HG03135 (cell line): ENCODE measurements at regions not wholly inside any gene's neighbourhood (a gene's known extent, or its start where the extent isn't known, plus 50 kb on each side); places are given as distances from the start of the nearest gene placed in this dataset.
"Not testable (repeated sequence)": the region's sequence is repeated elsewhere in the genome, so short reads cannot be mapped to it uniquely, and the experiment has no call there.

Experiments
- ATAC-seq: cut with Tn5 transposase; IDR thresholded peaks from one replicate; pipeline ENCODE4 v1.9.1; 2021; ENCODE audit warnings: mild to moderate bottlenecking, moderate library complexity; ENCODE audit not compliant: unreplicated experiment

- ATAC-seq: no peak
Observed at GRCh38 chr18:35770376-35771014, 189.0 kb downstream of the GALNT1 start.

- no peak for ATAC-seq
Observed at GRCh38 chr18:35771172-35771571, 189.6 kb downstream of the GALNT1 start.

- no peak for ATAC-seq
Observed at GRCh38 chr18:35775887-35776286, 194.3 kb downstream of the GALNT1 start.

GRCh38 chr18:35776473-35776872, 194.9 kb downstream of the GALNT1 start:
- ATAC-seq: no peak

- no peak for ATAC-seq
Observed at GRCh38 chr18:35777039-35777438, 195.4 kb upstream of the RMP24 start.

- no peak for ATAC-seq
Observed at GRCh38 chr18:35778850-35779627, 193.4 kb upstream of the RMP24 start.

GRCh38 chr18:35780937-35781336, 191.5 kb upstream of the RMP24 start:
- no peak for ATAC-seq

GRCh38 chr18:35782926-35783325, 189.6 kb upstream of the RMP24 start:
- no peak for ATAC-seq

GRCh38 chr18:35786365-35787042, 186.0 kb upstream of the RMP24 start:
- ATAC-seq: no peak

- no peak for ATAC-seq
Observed at GRCh38 chr18:35789543-35789942, 182.9 kb upstream of the RMP24 start.

GRCh38 chr18:35797948-35798347, 174.5 kb upstream of the RMP24 start:
- no peak for ATAC-seq

- no peak for ATAC-seq
Observed at GRCh38 chr18:35803551-35803950, 168.9 kb upstream of the RMP24 start.

GRCh38 chr18:35804377-35804776, 168.1 kb upstream of the RMP24 start:
- ATAC-seq: no peak

GRCh38 chr18:35807811-35808335, 164.6 kb upstream of the RMP24 start:
- no peak for ATAC-seq

- no peak for ATAC-seq
Observed at GRCh38 chr18:35808796-35809195, 163.7 kb upstream of the RMP24 start.

- no peak for ATAC-seq
Observed at GRCh38 chr18:35810520-35810919, 162.0 kb upstream of the RMP24 start.

GRCh38 chr18:35811896-35812295, 160.6 kb upstream of the RMP24 start:
- ATAC-seq: no peak

- not testable (repeated sequence) for ATAC-seq
Observed at GRCh38 chr18:35815011-35815410, 157.5 kb upstream of the RMP24 start.

- no peak for ATAC-seq
Observed at GRCh38 chr18:35816003-35816402, 156.5 kb upstream of the RMP24 start.

GRCh38 chr18:35817604-35818352, 154.7 kb upstream of the RMP24 start:
- ATAC-seq: no peak

GRCh38 chr18:35818353-35818667, 154.2 kb upstream of the RMP24 start:
- ATAC-seq: no peak
